ENCODE measurements at regions not wholly inside any gene's neighbourhood (a gene's known extent, or its start where the extent isn't known, plus 50 kb on each side); places are given as distances from the start of the nearest gene placed in this dataset.

- no peak overlapping the region for H3K4me3 ChIP-seq
- intact Hi-C loops (cut with DNase I), result no loop called here
- H3K4me1 ChIP-seq, result no peaks in the 10 kb centered on the region
- H3K27me3 ChIP-seq, result no peaks in the 10 kb centered on the region
- no peaks in the 10 kb centered on the region for H3K9me3 ChIP-seq
- no peak overlapping the region for H3K27ac ChIP-seq
- no peak for DNase-seq
- TF ChIP-seq, protein P1, sequence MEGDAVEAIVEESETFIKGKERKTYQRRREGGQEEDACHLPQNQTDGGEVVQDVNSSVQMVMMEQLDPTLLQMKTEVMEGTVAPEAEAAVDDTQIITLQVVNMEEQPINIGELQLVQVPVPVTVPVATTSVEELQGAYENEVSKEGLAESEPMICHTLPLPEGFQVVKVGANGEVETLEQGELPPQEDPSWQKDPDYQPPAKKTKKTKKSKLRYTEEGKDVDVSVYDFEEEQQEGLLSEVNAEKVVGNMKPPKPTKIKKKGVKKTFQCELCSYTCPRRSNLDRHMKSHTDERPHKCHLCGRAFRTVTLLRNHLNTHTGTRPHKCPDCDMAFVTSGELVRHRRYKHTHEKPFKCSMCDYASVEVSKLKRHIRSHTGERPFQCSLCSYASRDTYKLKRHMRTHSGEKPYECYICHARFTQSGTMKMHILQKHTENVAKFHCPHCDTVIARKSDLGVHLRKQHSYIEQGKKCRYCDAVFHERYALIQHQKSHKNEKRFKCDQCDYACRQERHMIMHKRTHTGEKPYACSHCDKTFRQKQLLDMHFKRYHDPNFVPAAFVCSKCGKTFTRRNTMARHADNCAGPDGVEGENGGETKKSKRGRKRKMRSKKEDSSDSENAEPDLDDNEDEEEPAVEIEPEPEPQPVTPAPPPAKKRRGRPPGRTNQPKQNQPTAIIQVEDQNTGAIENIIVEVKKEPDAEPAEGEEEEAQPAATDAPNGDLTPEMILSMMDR (IDR thresholded peaks at IDR 0.05), result no peak
- H3K36me3 ChIP-seq, result no peaks in the 10 kb centered on the region
- no peak overlapping the region for H3K9ac ChIP-seq (ENCODE audit: low read depth in 2 of 2, low read length in 2 of 2)
These were observed 106.4 kb downstream of the KDR start for GRCh38 chr4:55018978-55019377.

DNA sequence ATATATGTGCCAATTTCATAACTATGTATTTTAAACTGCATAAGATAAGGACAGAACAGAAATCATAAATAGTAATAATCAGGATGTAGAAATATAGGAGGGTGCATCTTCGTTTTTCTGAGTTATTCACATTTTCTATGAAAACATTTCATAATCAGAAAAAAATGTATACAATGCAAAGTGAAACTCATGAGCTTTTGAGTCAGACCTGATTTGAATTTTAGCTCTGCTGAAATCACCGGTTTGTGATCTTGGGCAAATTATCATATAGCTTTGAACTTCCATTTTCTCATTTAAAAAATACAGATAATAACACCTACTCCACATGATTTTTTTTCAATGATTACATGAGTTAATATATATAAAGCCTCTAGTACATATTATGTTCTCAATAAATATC, 106.9 kb downstream of the KDR start:
- Histone ChIP-seq H3K4me3 (no peak overlapping the region), H3K9me3 (no peaks in the 10 kb centered on the region), H3K27me3 (no peaks in the 10 kb centered on the region), H3K36me3 (no peaks in the 10 kb centered on the region), H3K4me1 (no peaks in the 10 kb centered on the region), H3K9ac (ENCODE audit: low read depth in 2 of 2, low read length in 2 of 2) (no peak overlapping the region), H3K27ac (no peak overlapping the region)
- no peak for DNase-seq
- intact Hi-C loops (cut with DNase I), result no loop called here
- TF ChIP-seq, protein P1 (IDR thresholded peaks at IDR 0.05), result no peak

DNA sequence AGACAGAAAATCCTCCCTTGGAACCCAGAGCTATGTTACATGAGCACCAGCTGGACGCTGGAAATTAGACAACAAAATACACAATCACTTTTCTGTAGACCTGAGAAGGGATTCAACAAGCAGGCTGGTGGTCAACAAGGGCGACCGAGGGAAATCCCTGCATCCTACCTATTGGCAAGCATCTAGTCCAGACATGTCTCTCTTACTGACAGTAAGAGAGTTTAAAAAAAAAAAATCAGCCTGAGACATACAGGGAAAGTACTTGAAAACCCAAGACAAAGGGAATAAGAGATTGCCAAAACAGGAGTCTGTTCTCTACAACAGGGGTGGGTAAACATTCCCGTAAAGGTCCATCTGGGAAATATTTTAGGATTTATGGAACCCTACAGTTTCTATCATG, 108.0 kb downstream of the KDR start:
- H3K9ac ChIP-seq (ENCODE audit: low read depth in 2 of 2, low read length in 2 of 2), result no peak overlapping the region
- intact Hi-C loops (cut with DNase I), result no loop called here
- TF ChIP-seq, protein P1 (IDR thresholded peaks at IDR 0.05), result no peak
- H3K27ac ChIP-seq, result no peak overlapping the region
- no peaks in the 10 kb centered on the region for H3K27me3 ChIP-seq
- no peaks in the 10 kb centered on the region for H3K36me3 ChIP-seq
- no peaks in the 10 kb centered on the region for H3K9me3 ChIP-seq
- H3K4me3 ChIP-seq, result no peak overlapping the region
- no peaks in the 10 kb centered on the region for H3K4me1 ChIP-seq
- no peak for DNase-seq

GRCh38 chr4:55016131-55016530, 109.3 kb downstream of the KDR start:
- TF ChIP-seq, protein P1 (IDR thresholded peaks at IDR 0.05), result no peak
- Histone ChIP-seq H3K36me3 (no peaks in the 10 kb centered on the region), H3K27me3 (no peaks in the 10 kb centered on the region), H3K9ac (ENCODE audit: low read depth in 2 of 2, low read length in 2 of 2) (no peak overlapping the region), H3K27ac (no peak overlapping the region), H3K4me1 (no peaks in the 10 kb centered on the region), H3K4me3 (no peak overlapping the region), H3K9me3 (no peaks in the 10 kb centered on the region)
- intact Hi-C loops (cut with DNase I), result no loop called here
- no peak for DNase-seq

DNA sequence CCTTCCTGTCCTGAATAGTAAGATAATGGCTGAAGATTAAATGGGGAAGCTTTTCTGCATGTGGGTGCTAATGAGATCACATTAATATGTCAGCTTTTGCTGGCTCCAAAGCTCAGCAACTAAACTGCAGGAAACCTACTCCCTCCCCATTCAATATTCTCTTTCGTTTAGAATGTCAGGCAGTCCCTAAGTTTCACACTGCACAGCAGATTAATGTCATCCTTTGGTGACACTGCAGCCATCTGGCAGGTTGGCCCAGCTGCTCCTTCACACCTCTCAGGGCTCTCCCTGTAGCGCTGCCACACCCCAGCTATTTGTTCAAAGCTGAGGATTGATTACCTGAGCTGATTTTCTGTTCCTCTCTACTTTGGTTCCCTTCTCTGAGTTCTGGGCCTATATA, 110.5 kb downstream of the KDR start:
- DNase-seq, result no peak
- no peak overlapping the region for H3K9ac ChIP-seq (ENCODE audit: low read depth in 2 of 2, low read length in 2 of 2)
- intact Hi-C loops (cut with DNase I), result no loop called here
- H3K9me3 ChIP-seq, result no peaks in the 10 kb centered on the region
- H3K4me1 ChIP-seq, result no peaks in the 10 kb centered on the region
- H3K4me3 ChIP-seq, result no peak overlapping the region
- H3K27me3 ChIP-seq, result no peaks in the 10 kb centered on the region
- H3K36me3 ChIP-seq, result no peaks in the 10 kb centered on the region
- H3K27ac ChIP-seq, result no peak overlapping the region
- TF ChIP-seq, protein P1 (IDR thresholded peaks at IDR 0.05), result no peak
